ENCODE measurements at regions not wholly inside any gene's neighbourhood (a gene's known extent, or its start where the extent isn't known, plus 50 kb on each side); places are given as distances from the start of the nearest gene placed in this dataset.

GRCh38 chr3:4220065-4220464 is 83.1 kb upstream of the SETMAR start:
- DNase-seq (ENCODE audit: low read depth) (no peak), FAIRE-seq (no peak)
- Mint-ChIP-seq H3K27me3 (ENCODE audit: low read depth, unreplicated experiment) (no peaks in the 10 kb centered on the region), H3K36me3 (ENCODE audit: low read depth, unreplicated experiment) (no peaks in the 10 kb centered on the region), H3K9me3 (ENCODE audit: unreplicated experiment) (peaks cover 6% of the 10 kb centered on the region), H3K4me3 (ENCODE audit: unreplicated experiment) (no peak overlapping the region), H3K27ac (ENCODE audit: unreplicated experiment) (no peak overlapping the region), H3K4me1 (ENCODE audit: low read depth, unreplicated experiment) (no peaks in the 10 kb centered on the region)
- H3K36me3 ChIP-seq (ENCODE audit: insufficient read depth, low read length), result no peaks in the 10 kb centered on the region
- no peak overlapping the region for H3K4me2 ChIP-seq (ENCODE audit: low read length)
- no peaks in the 10 kb centered on the region for H3K79me2 ChIP-seq (ENCODE audit: insufficient read depth, low read length)
- no peak overlapping the region for H2AFZ ChIP-seq (ENCODE audit: low read depth, low read length)
- no peak for TF ChIP-seq CTCF (IDR thresholded peaks at IDR 0.05; ENCODE audit: insufficient read depth, low read depth, low read length)
- TF ChIP-seq EZH2 (IDR thresholded peaks at IDR 0.05; ENCODE audit: insufficient read depth, low read length), result no peak
- no peaks in the 10 kb centered on the region for H3K27me3 ChIP-seq (ENCODE audit: insufficient read depth, low read length)
- H3K4me3 ChIP-seq (ENCODE audit: insufficient read depth, low read depth, low read length), result no peak overlapping the region
- H3K4me1 ChIP-seq (ENCODE audit: insufficient read depth, low read length), result no peaks in the 10 kb centered on the region
- H3K9ac ChIP-seq (ENCODE audit: low read length), result no peak overlapping the region
- H3K9me3 ChIP-seq (ENCODE audit: insufficient read depth, low read depth, low read length), result no peaks in the 10 kb centered on the region
- H4K20me1 ChIP-seq (ENCODE audit: insufficient read depth, low read length), result no peaks in the 10 kb centered on the region
- no peak overlapping the region for H3K27ac ChIP-seq (ENCODE audit: low read depth, low read length)

DNA sequence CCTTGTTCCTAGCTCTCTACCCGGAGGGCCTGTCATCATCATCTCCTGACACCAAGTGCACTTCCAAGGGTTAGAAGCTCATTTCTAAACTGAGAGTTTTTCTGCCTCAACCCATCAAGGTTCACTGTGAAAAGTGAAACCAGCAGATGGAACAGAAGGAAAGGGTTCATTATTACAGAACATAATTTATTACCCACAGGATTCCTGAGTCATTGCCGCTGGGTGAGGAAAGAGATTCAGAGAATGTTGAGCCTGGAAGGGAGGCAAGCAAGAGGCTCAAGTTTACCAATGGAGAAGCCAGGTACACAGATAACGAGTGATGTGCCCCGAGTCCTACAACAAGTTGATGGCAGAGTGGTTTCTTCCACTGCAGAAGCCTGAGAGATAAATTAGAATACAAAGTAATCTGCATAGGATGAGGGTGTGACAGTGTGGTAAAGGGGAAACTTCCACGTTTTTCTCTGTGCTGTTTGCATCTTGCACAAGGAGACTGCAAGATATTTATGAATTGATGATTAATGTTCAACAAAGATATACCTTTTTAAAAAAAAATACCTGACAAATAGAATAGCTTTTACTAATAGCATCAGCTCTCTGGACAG is 80.5 kb upstream of the SETMAR start:
- Mint-ChIP-seq H3K27ac (ENCODE audit: unreplicated experiment) (no peak overlapping the region), H3K27me3 (ENCODE audit: low read depth, unreplicated experiment) (no peaks in the 10 kb centered on the region), H3K9me3 (ENCODE audit: unreplicated experiment) (no peaks in the 10 kb centered on the region), H3K36me3 (ENCODE audit: low read depth, unreplicated experiment) (no peaks in the 10 kb centered on the region), H3K4me1 (ENCODE audit: low read depth, unreplicated experiment) (no peaks in the 10 kb centered on the region), H3K4me3 (ENCODE audit: unreplicated experiment) (no peak overlapping the region)
- Histone ChIP-seq H4K20me1 (ENCODE audit: insufficient read depth, low read length) (no peaks in the 10 kb centered on the region), H3K79me2 (ENCODE audit: insufficient read depth, low read length) (no peaks in the 10 kb centered on the region), H3K4me2 (ENCODE audit: low read length) (no peak overlapping the region), H2AFZ (ENCODE audit: low read depth, low read length) (no peak overlapping the region), H3K9me3 (ENCODE audit: insufficient read depth, low read depth, low read length) (no peaks in the 10 kb centered on the region), H3K27me3 (ENCODE audit: insufficient read depth, low read length) (no peaks in the 10 kb centered on the region), H3K4me1 (ENCODE audit: insufficient read depth, low read length) (no peaks in the 10 kb centered on the region), H3K36me3 (ENCODE audit: insufficient read depth, low read length) (no peaks in the 10 kb centered on the region), H3K9ac (ENCODE audit: low read length) (no peak overlapping the region), H3K4me3 (ENCODE audit: insufficient read depth, low read depth, low read length) (no peak overlapping the region), H3K27ac (ENCODE audit: low read depth, low read length) (no peak overlapping the region)
- no peak for TF ChIP-seq CTCF (IDR thresholded peaks at IDR 0.05; ENCODE audit: insufficient read depth, low read depth, low read length)
- TF ChIP-seq EZH2 (IDR thresholded peaks at IDR 0.05; ENCODE audit: insufficient read depth, low read length), result no peak
- FAIRE-seq (no peak), DNase-seq (ENCODE audit: low read depth) (no peak)

- FAIRE-seq (no peak), DNase-seq (ENCODE audit: low read depth) (no peak)
- Mint-ChIP-seq H3K27ac (ENCODE audit: unreplicated experiment) (no peak overlapping the region), H3K4me3 (ENCODE audit: unreplicated experiment) (no peak overlapping the region), H3K4me1 (ENCODE audit: low read depth, unreplicated experiment) (no peaks in the 10 kb centered on the region), H3K27me3 (ENCODE audit: low read depth, unreplicated experiment) (no peaks in the 10 kb centered on the region), H3K36me3 (ENCODE audit: low read depth, unreplicated experiment) (no peaks in the 10 kb centered on the region), H3K9me3 (ENCODE audit: unreplicated experiment) (no peaks in the 10 kb centered on the region)
- Histone ChIP-seq H3K9ac (ENCODE audit: low read length) (no peak overlapping the region), H3K79me2 (ENCODE audit: insufficient read depth, low read length) (no peaks in the 10 kb centered on the region), H3K36me3 (ENCODE audit: insufficient read depth, low read length) (no peaks in the 10 kb centered on the region), H3K4me3 (ENCODE audit: insufficient read depth, low read depth, low read length) (no peak overlapping the region), H3K9me3 (ENCODE audit: insufficient read depth, low read depth, low read length) (no peaks in the 10 kb centered on the region), H3K27ac (ENCODE audit: low read depth, low read length) (no peak overlapping the region), H3K27me3 (ENCODE audit: insufficient read depth, low read length) (no peaks in the 10 kb centered on the region), H2AFZ (ENCODE audit: low read depth, low read length) (no peak overlapping the region), H3K4me2 (ENCODE audit: low read length) (no peak overlapping the region), H4K20me1 (ENCODE audit: insufficient read depth, low read length) (no peaks in the 10 kb centered on the region), H3K4me1 (ENCODE audit: insufficient read depth, low read length) (no peaks in the 10 kb centered on the region)
- TF ChIP-seq EZH2 (IDR thresholded peaks at IDR 0.05; ENCODE audit: insufficient read depth, low read length) (no peak), CTCF (IDR thresholded peaks at IDR 0.05; ENCODE audit: insufficient read depth, low read depth, low read length) (no peak)
Observed at GRCh38 chr3:4223777-4224176, 79.4 kb upstream of the SETMAR start.

Measured in astrocyte (in vitro differentiated cells and primary cell).